Inflammatory macrophage treated with lipopolysaccharide for 1 hour (primary cell): ENCODE measurements at regions not wholly inside any gene's neighbourhood (a gene's known extent, or its start where the extent isn't known, plus 50 kb on each side); places are given as distances from the start of the nearest gene placed in this dataset.
"Not testable (repeated sequence)": the region's sequence is repeated elsewhere in the genome, so short reads cannot be mapped to it uniquely, and the experiment has no call there.

ENCODE experiments used
- DNase-seq, 2 donors: peaks; one replicate each; pipeline ENCODE4 v3.0.0-alpha.2; 2020 to 2022

DNA sequence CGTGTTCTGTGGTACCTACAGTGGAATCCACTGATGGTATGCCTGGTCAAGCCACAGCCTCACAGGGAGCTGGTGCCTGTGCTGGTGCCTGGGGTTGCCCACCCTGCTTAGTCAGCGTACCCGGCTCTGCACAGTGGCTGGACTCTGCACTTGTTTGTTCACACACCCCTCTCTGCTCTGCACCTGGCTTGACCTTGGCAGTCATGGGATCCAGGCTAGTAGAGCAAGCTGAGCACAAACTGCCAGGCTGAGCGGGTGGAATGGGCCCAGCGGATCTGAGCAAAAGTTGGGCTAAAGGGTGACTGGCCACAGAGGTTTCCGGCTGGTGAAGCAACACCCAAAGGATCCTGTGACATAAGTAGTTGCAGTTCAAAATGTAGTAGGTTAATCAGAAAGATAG, 163.5 kb downstream of the CDH19 start:
- DNase-seq = no peak

GRCh38 chr18:66439670-66440069, 164.2 kb downstream of the CDH19 start:
- no peak for DNase-seq

- no peak for DNase-seq
Measured at GRCh38 chr18:66438711-66439536, 165.0 kb downstream of the CDH19 start.

DNA sequence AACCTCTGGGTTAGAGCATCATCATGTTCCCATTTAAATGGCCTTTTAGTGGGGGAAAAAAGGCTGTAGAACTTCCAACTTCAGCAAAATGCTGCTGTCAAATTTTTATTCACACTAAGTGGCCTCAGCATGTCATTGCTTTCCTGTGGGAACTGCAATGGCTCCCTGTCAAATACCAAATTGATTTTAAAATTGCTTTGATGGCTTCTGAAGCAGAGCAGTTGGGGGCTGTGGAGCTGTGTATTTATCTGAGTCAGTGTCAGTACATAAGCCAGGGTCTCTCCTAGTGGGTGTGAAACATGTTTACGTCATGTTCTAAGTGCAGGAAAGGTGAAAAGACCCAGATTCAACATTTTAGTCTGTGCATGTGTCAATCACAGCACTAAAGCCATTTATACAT, 171.3 kb downstream of the CDH19 start:
- no peak for DNase-seq

DNA sequence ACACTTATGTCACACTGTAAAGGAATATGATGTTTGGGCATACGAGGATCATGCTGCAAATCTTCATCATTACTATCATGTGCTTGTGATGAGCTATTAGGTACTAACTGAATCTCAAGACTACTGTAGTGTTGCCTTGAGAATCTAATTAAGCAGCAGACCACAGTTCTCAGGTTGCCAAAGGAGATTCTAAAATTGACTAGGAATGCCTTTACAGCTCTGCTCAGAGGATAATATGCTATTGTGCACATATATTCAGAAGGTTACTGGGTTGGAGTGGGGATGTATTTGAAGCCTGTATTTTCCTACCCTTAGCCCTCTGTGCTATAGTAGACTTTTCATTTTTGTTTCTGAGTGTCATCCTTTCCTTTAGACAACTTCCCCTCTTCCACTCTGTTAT, 175.1 kb downstream of the CDH19 start:
- DNase-seq = no peak

GRCh38 chr18:66419400-66419799, 184.5 kb downstream of the CDH19 start:
- no peak for DNase-seq

DNA sequence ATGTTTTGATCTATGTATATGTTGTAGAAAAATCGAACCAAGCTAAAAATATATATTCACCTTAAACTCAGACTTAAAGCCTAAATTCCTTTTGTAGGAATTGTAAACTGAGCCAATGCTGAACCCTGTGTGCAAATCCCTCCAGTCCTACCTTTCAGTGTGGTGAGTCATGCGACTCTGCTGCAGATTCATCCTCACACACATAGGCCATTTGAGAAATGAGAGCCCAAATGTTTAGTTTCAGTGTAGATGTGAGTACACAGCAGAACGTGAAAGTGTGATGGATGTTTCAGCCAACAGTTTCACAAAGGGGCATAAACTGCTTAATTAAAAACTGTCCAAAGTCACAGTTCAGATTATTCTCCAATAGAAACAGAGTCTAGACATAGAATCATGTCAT, 193.2 kb downstream of the CDH19 start:
- DNase-seq = no peak

DNA sequence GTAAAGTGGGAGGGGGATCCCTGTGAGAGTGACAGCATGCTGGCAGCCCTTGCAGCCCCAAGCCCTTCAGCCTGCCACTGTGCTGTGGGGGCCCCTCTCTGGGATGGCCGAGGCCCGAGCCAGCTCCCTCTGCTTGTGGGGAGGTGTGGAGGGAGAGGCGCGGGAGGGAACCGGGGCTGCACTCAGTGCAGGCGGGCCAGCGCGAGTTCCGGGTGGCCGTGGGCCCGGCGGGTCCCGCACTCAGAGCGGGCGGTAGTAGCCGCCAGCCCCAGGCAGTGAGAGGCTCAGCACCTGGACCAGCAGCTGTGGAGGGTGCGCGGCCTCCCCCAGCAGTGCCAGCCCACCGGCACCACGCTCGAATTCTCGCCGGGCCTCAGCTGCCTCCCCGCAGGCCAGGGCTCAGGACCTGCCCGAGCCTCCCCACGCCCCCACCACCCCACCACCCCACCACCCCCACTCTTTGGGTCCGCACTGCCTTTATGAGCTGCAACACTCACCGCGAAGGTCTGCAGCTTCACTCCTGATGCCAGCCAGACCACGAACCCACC, 208.1 kb downstream of the CDH19 start:
- DNase-seq = no peak

DNA sequence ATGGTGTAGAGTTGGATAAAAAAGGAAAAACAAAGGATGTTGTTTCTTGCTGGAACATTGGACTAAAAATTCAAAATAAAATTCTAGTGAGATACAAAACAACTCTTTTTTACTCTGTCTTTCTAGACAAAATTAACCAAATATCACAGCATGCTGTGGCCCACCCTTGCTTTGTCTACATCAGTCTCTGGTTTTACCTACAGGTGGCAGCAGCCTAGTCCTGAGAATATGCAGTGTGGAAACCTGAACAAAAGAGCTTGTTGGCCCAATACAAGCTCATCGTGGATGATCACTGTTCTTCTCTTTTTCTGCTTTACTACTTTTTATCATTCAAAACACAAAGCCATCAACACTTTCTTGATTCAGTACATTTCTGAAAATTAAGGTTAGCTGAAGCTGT, 210.4 kb downstream of the CDH19 start:
- no peak for DNase-seq

- DNase-seq = no peak
Measured at GRCh38 chr18:66377291-66377690, 226.6 kb downstream of the CDH19 start.

GRCh38 chr18:66375391-66375790, 228.5 kb downstream of the CDH19 start:
- DNase-seq = not testable (repeated sequence)

GRCh38 chr18:66346833-66347588, 256.9 kb downstream of the CDH19 start:
- no peak for DNase-seq

DNA sequence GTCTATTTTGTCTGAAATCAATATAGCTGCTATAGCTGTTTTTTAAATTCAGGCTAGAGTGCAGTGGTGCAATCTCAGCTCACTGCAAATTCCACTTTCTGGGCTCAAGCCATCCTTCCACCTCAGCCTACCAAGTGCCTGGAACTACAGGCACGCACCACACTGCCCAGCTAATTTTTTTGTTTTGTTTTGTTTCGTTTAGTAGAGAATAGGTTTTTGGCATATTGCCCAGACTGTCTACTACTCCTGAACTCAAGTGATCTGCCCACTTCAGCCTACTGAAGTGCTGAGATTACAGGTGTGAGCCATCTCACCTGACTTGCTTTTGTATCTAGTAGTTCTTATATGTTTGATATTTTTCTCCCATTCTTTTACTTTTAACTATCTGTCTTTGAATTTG, 259.7 kb downstream of the CDH19 start:
- DNase-seq = no peak

- no peak for DNase-seq
Measured at GRCh38 chr18:66342577-66342976, 261.3 kb downstream of the CDH19 start.

DNA sequence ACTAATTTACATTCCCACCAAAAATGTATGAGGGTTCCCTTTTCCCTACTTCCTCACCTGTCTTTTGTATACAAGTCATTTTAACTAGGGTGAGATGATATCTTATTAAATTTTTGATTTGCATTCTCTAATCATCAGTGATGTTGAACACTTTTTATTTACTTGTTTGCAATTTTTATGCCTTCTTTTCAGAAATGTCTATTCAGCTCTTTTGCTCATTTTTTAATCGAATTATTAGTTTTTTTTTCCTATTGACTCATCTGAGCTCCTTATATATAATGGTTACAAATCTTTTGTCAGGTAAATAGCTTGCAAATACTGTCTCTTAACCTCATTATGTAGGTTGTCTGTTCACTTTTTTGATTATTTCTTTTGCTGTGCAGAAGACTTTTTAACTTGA, 269.4 kb downstream of the CDH19 start:
- no peak for DNase-seq

DNA sequence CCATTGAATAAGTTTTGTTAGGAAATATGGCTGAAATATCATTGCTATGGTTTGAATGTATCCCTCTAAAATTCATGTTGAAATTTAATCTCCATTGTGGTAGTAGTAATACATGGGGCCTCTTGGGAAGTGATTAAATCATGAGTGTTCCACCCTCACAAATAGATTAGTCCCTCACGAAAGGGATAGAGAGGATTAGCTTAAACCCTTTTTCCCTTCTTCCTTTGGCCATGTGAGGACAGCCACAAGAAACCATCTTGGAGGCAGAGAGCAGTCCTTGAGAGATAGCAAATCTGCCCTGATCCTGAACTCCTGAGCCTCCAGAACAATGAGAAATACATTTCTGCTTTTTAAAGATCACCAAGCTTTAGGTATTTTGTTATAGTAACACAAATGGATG, 274.2 kb downstream of the CDH19 start:
- DNase-seq = no peak

GRCh38 chr18:66328296-66328878, 275.5 kb downstream of the CDH19 start:
- DNase-seq = no peak

DNA sequence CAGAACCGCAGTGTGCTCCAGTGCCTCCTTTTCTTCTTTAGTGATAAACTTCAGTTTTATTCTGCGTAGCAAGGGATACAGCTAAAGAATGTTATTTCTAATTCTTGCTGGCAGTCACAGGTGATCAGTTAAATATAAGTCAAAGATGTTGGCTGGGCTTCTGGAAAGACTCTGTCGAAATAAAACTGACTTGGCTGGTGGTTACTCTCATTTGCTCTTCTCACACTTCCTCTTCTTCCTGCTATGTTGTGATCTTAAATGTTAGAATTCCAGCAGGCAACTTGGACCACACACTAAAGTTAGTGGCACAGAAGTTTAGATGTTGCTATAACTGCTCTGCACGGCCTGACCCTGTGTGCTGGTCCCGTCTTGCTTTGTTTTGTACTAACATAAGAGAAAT, 278.6 kb downstream of the CDH19 start:
- no peak for DNase-seq

- DNase-seq = no peak
Measured at GRCh38 chr18:66324616-66325015, 279.3 kb downstream of the CDH19 start.

DNA sequence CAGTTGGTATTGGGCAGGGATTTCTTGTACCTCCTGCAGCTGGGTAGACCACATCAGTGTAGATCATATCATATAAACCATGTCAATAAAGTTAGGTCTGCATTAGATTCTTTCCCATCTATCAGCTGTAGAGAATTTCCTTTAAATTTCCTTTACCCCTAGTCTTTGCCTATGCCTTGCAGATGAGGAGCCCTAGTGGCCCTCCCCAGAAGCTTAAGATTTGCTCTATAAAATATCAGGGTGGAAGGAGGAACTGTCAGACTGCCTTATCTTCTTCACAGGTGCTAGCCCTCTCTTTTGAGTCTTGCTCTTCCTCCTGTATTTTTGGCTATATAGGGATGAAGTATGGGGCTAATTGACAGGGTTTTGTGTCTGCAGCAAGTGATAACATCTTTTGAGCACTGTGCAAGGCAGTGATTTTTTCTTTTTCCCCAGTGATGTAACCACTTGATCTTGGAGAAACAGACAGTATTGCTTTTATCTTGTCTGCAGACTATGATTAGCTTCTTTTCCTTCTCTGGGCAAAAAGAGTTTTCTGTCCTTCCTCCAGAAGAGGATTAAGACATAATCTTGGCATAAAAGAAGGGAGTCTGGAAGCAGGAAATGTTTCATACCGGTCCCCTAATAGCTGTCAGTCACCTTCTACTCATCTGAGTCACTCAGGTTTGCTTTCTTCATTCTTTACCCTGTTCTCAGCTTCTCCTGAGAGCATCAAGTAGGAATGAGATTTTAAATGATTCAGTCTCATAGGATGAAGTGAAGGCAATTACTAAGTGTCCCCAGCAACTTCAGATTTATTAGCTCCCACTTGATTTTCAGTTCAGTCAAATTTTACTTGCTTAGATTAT, 286.4 kb downstream of the CDH19 start:
- DNase-seq = no peak

DNA sequence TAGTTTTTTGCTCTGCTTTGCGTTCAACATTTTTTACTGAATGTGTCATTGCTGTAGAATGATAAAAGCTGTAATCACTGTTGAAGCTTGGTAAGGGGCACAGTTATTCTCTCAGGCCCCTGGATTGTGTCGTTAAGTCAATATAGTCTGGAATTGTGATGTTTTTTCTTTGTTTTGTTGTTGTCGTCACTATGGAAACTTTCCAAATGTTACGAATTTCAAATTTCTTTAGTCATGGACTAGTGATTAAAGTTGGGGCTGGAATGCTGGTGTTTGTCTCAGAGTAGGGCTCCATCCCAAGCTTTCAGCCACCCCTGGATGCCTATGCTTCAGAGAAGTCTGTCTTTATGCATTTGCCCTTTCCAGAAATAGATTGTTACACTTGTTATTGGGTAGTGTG, 287.2 kb downstream of the CDH19 start:
- DNase-seq = no peak

DNA sequence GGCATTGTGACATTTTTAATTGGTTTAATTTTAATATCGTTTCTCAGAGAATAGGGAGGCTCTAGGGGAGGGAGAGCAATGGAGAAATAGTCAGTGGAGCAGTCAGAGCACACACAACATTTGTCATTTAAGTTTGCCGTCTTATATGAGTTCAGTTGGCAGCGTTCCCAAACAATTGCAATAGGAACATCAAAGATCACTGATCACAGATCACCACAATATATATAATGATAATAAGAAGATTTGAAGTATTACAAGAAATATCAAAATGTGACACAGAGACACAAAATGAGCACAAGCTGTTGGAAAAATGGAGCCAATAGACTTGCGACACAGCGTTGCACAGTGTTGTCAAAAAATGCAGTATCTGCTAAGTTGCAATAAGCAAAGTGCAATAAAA, 303.7 kb downstream of the CDH19 start:
- no peak for DNase-seq

- DNase-seq = no peak
Measured at GRCh38 chr18:66280470-66280869, 323.4 kb downstream of the CDH19 start.
